Neural progenitor cell (in vitro differentiated cells): ENCODE measurements at regions not wholly inside any gene's neighbourhood (a gene's known extent, or its start where the extent isn't known, plus 50 kb on each side); places are given as distances from the start of the nearest gene placed in this dataset.
A peak's percentile ranks its signal among the peaks of the same experiment; 100 is the strongest.

Experiments used
- DNase-seq: peaks from one replicate; pipeline ENCODE4 v3.0.0-alpha.2; 2016; ENCODE audit warnings: low spot score
- H2AFZ ChIP-seq: fragments of 200-600 bp; sonication (generic); replicated peaks from 2 replicates; pipeline ENCODE4 v1.6.1; 2016; ENCODE audit warnings: antibody characterized with exemption
- H3F3A ChIP-seq: fragments of 200-600 bp; sonication (generic); 2 replicates; pipeline ENCODE4 v1.6.1; 2016; ENCODE audit warnings: antibody characterized with exemption, low read depth
- H3K27ac ChIP-seq: fragments of 200-600 bp; sonication (generic); 2 replicates; pipeline ENCODE4 v1.5.1; 2016; ENCODE audit warnings: mild to moderate bottlenecking
- H3K27me3 ChIP-seq: fragments of 200-600 bp; sonication (generic); 2 replicates; pipeline ENCODE4 v1.6.1; 2016; ENCODE audit warnings: mild to moderate bottlenecking, moderate library complexity
- H3K36me3 ChIP-seq: fragments of 200-600 bp; sonication (generic); 2 replicates; pipeline ENCODE4 v1.5.1; 2016
- H3K4me1 ChIP-seq: fragments of 200-600 bp; sonication (generic); 2 replicates; pipeline ENCODE4 v1.6.1; 2016; ENCODE audit warnings: mixed run types
- H3K4me2 ChIP-seq: fragments of 200-600 bp; sonication (generic); 2 replicates; pipeline ENCODE4 v1.6.1; 2016
- H3K4me3 ChIP-seq: fragments of 200-600 bp; sonication (generic); 2 replicates; pipeline ENCODE4 v1.5.1; 2016
- H3K79me2 ChIP-seq: fragments of 200-600 bp; sonication (generic); 2 replicates; pipeline ENCODE4 v1.6.1; 2016; ENCODE audit warnings: low read depth
- H3K9ac ChIP-seq: fragments of 200-600 bp; sonication (generic); 2 replicates; pipeline ENCODE4 v1.6.1; 2016
- H3K9me3 ChIP-seq: fragments of 200-600 bp; sonication (generic); 2 replicates; pipeline ENCODE4 v1.5.1; 2016; ENCODE audit warnings: low read depth
- H4K20me1 ChIP-seq: fragments of 200-600 bp; sonication (generic); 2 replicates; pipeline ENCODE4 v1.6.1; 2016; ENCODE audit warnings: low read depth
- H3K27ac Mint-ChIP-seq: 3 replicates; pipeline ENCODE4 v1.8.0; 2021; ENCODE audit warnings: mixed read lengths
- H3K27me3 Mint-ChIP-seq: 2 replicates; pipeline ENCODE4 v1.8.0; 2022; ENCODE audit warnings: low read depth, mild to moderate bottlenecking, inconsistent platforms, moderate library complexity, mixed read lengths; ENCODE audit not compliant: insufficient read depth
- H3K36me3 Mint-ChIP-seq: 3 replicates; pipeline ENCODE4 v1.8.0; 2021; ENCODE audit warnings: mixed read lengths
- H3K4me1 Mint-ChIP-seq: 3 replicates; pipeline ENCODE4 v1.8.0; 2021; ENCODE audit warnings: mixed read lengths
- H3K4me3 Mint-ChIP-seq: 3 replicates; pipeline ENCODE4 v1.8.0; 2021; ENCODE audit warnings: mild to moderate bottlenecking, moderate library complexity, mixed read lengths
- H3K9me3 Mint-ChIP-seq: 3 replicates; pipeline ENCODE4 v1.8.0; 2020; ENCODE audit warnings: mixed read lengths
- CTCF ChIP-seq: fragments of 200-600 bp; sonication (generic); IDR thresholded peaks from 2 replicates; pipeline ENCODE4 v1.5.1; 2017; ENCODE audit warnings: antibody characterized with exemption, mild to moderate bottlenecking
- EZH2 ChIP-seq: fragments of 200-600 bp; sonication (generic); IDR thresholded peaks from 2 replicates; pipeline ENCODE4 v1.6.1; 2017; ENCODE audit warnings: antibody characterized with exemption, mild to moderate bottlenecking, moderate library complexity
- EZH2phosphoT487 ChIP-seq: fragments of 200-600 bp; sonication (generic); IDR thresholded peaks from 2 replicates; pipeline ENCODE4 v1.6.1; 2017; ENCODE audit warnings: antibody characterized with exemption

- Mint-ChIP-seq H3K4me3 (no peak overlapping the region), H3K9me3 (no peaks in the 10 kb centered on the region), H3K36me3 (no peaks in the 10 kb centered on the region), H3K27me3 (peaks cover 16% of the 10 kb centered on the region), H3K4me1 (no peaks in the 10 kb centered on the region), H3K27ac (no peak overlapping the region)
- Histone ChIP-seq H3K9me3 (no peaks in the 10 kb centered on the region), H3K27me3 (peaks cover 65% of the 10 kb centered on the region), H4K20me1 (no peaks in the 10 kb centered on the region), H3K27ac (no peak overlapping the region), H3F3A (no peaks in the 10 kb centered on the region), H3K9ac (no peak overlapping the region), H2AFZ (no peak overlapping the region), H3K79me2 (no peaks in the 10 kb centered on the region), H3K4me2 (no peak overlapping the region), H3K4me3 (no peak overlapping the region), H3K36me3 (no peaks in the 10 kb centered on the region), H3K4me1 (no peaks in the 10 kb centered on the region)
- TF ChIP-seq CTCF, result peak; percentile 88
- TF ChIP-seq EZH2, result no peak
- peak; percentile 92 for DNase-seq
Measured at GRCh38 chr1:36553591-36554322, 71.0 kb upstream of the CSF3R start.

DNA sequence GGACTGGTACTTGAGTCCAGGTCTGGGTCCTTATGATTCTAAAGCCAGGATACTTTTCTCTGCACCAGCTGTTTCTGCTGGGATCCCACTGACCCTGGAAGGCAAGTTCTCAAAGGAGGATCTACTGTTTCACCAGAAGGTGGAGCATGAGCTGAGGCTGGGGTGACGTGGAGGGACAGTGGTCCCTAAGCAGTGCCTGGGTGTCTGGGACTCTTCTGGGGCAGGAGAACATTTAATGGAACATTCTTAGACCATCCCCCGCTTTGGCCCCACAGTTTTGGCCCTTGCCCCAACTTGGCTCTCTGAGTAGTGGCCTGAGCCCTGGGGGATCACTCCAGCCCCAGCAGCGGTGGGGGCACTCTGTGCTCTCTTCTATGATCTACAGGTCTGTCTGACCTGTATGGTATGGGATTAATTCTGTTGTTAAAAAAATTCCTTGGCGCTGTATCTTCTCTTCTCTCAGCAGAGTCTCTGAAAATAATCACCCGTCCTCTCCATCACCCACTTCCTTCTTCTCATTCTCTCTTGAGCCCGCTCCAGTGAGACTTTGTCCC lies 60.3 kb upstream of the CSF3R start:
- Histone ChIP-seq H3K27me3 (peaks cover 16% of the 10 kb centered on the region), H3K4me3 (no peak overlapping the region), H3K4me2 (no peak overlapping the region), H3K79me2 (no peaks in the 10 kb centered on the region), H3F3A (no peaks in the 10 kb centered on the region), H2AFZ (peak overlapping the region; percentile 50), H4K20me1 (no peaks in the 10 kb centered on the region), H3K4me1 (no peaks in the 10 kb centered on the region), H3K36me3 (no peaks in the 10 kb centered on the region), H3K9ac (no peak overlapping the region), H3K27ac (no peak overlapping the region), H3K9me3 (no peaks in the 10 kb centered on the region)
- TF ChIP-seq CTCF (peak; percentile 51), EZH2phosphoT487 (no peak)
- Mint-ChIP-seq H3K4me3 (no peak overlapping the region), H3K9me3 (no peaks in the 10 kb centered on the region), H3K36me3 (no peaks in the 10 kb centered on the region), H3K27ac (no peak overlapping the region), H3K27me3 (peaks cover 3% of the 10 kb centered on the region), H3K4me1 (peaks cover 3% of the 10 kb centered on the region)
- DNase-seq, result peak; percentile 52

- H3K79me2 ChIP-seq, result no peaks in the 10 kb centered on the region
- no peak overlapping the region for H3K9ac ChIP-seq
- Mint-ChIP-seq H3K4me3 (no peak overlapping the region), H3K36me3 (no peaks in the 10 kb centered on the region), H3K27me3 (peaks cover 3% of the 10 kb centered on the region), H3K4me1 (peaks cover 3% of the 10 kb centered on the region), H3K27ac (no peak overlapping the region), H3K9me3 (no peaks in the 10 kb centered on the region)
- H3K36me3 ChIP-seq, result no peaks in the 10 kb centered on the region
- no peaks in the 10 kb centered on the region for H3F3A ChIP-seq
- no peak overlapping the region for H3K4me2 ChIP-seq
- no peak overlapping the region for H2AFZ ChIP-seq
- no peak for DNase-seq
- no peak overlapping the region for H3K4me3 ChIP-seq
- no peak for TF ChIP-seq EZH2phosphoT487
- no peak for TF ChIP-seq CTCF
- TF ChIP-seq EZH2, result no peak
- no peaks in the 10 kb centered on the region for H3K9me3 ChIP-seq
- no peak overlapping the region for H3K27ac ChIP-seq
- peaks cover 12% of the 10 kb centered on the region for H3K27me3 ChIP-seq
- no peaks in the 10 kb centered on the region for H3K4me1 ChIP-seq
- no peaks in the 10 kb centered on the region for H4K20me1 ChIP-seq
Measured at GRCh38 chr1:36542024-36542961, 59.6 kb upstream of the CSF3R start.
